ENCODE measurements at regions not wholly inside any gene's neighbourhood (a gene's known extent, or its start where the extent isn't known, plus 50 kb on each side); places are given as distances from the start of the nearest gene placed in this dataset.

- Mint-ChIP-seq H3K27me3 (peaks cover 8% of the 10 kb centered on the region), H3K4me3 (no peak overlapping the region), H3K27ac (no peak overlapping the region), H3K36me3 (ENCODE audit: low read depth) (no peaks in the 10 kb centered on the region), H3K4me1 (ENCODE audit: low read depth) (no peaks in the 10 kb centered on the region), H3K9me3 (no peaks in the 10 kb centered on the region)
- TF ChIP-seq, protein P1, sequence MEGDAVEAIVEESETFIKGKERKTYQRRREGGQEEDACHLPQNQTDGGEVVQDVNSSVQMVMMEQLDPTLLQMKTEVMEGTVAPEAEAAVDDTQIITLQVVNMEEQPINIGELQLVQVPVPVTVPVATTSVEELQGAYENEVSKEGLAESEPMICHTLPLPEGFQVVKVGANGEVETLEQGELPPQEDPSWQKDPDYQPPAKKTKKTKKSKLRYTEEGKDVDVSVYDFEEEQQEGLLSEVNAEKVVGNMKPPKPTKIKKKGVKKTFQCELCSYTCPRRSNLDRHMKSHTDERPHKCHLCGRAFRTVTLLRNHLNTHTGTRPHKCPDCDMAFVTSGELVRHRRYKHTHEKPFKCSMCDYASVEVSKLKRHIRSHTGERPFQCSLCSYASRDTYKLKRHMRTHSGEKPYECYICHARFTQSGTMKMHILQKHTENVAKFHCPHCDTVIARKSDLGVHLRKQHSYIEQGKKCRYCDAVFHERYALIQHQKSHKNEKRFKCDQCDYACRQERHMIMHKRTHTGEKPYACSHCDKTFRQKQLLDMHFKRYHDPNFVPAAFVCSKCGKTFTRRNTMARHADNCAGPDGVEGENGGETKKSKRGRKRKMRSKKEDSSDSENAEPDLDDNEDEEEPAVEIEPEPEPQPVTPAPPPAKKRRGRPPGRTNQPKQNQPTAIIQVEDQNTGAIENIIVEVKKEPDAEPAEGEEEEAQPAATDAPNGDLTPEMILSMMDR (IDR thresholded peaks at IDR 0.05), result no peak
- ChIA-PET CTCF (interaction anchor here (0.9 kb wide), 1 partner anchor 465 kb away, joined by 3 read pairs; no protein-coding TSS in a partner anchor), POLR2A (no interaction called here)
- intact Hi-C loops (cut with micrococcal nuclease), result no loop called here
- no peak for ATAC-seq
- no peak for DNase-seq
Observed at GRCh38 chr2:226358688-226359087, 440.9 kb downstream of the IRS1 start.

GRCh38 chr2:226357816-226358215, 441.8 kb downstream of the IRS1 start:
- intact Hi-C loops (cut with micrococcal nuclease), result no loop called here
- Mint-ChIP-seq H3K27me3 (peaks cover 4% of the 10 kb centered on the region), H3K36me3 (ENCODE audit: low read depth) (no peaks in the 10 kb centered on the region), H3K27ac (no peak overlapping the region), H3K4me3 (no peak overlapping the region), H3K4me1 (ENCODE audit: low read depth) (no peaks in the 10 kb centered on the region), H3K9me3 (no peaks in the 10 kb centered on the region)
- DNase-seq (no peak), ATAC-seq (no peak)
- CTCF ChIA-PET, result no interaction called here
- TF ChIP-seq, protein P1 (IDR thresholded peaks at IDR 0.05), result no peak
- POLR2A ChIA-PET, result no interaction called here

- Mint-ChIP-seq H3K27me3 (peaks cover 2% of the 10 kb centered on the region), H3K9me3 (no peaks in the 10 kb centered on the region), H3K27ac (no peak overlapping the region), H3K36me3 (ENCODE audit: low read depth) (no peaks in the 10 kb centered on the region), H3K4me3 (no peak overlapping the region), H3K4me1 (ENCODE audit: low read depth) (no peaks in the 10 kb centered on the region)
- POLR2A ChIA-PET, result no interaction called here
- ATAC-seq (no peak), DNase-seq (no peak)
- intact Hi-C loops (cut with micrococcal nuclease), result no loop called here
- TF ChIP-seq, protein P1 (IDR thresholded peaks at IDR 0.05), result no peak
- CTCF ChIA-PET, result no interaction called here
Observed at GRCh38 chr2:226355600-226355999, 444.0 kb downstream of the IRS1 start.

DNA sequence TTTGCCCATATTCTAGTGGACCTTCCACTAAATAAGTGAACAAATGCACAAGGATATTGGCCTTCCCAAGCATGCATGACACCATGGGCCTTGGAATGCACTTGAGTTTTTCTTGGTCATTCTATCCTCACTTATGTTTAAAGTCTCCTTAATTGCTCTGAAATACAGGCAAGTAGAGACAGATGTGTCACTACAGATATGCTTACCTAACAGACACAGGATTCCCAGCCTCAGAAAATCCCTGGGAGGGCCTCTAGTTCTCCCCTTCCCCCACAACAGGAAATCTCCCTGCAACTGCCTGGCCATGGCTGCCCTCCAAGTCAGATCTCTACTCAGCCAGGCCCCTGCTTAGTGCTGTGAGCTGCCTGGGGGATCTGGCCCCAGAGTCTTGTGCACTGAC, 445.2 kb downstream of the IRS1 start:
- Mint-ChIP-seq H3K4me1 (ENCODE audit: low read depth) (no peaks in the 10 kb centered on the region), H3K9me3 (no peaks in the 10 kb centered on the region), H3K27me3 (peaks cover 2% of the 10 kb centered on the region), H3K36me3 (ENCODE audit: low read depth) (no peaks in the 10 kb centered on the region), H3K4me3 (no peak overlapping the region), H3K27ac (no peak overlapping the region)
- intact Hi-C loops (cut with micrococcal nuclease), result no loop called here
- DNase-seq (no peak), ATAC-seq (no peak)
- POLR2A ChIA-PET, result no interaction called here
- TF ChIP-seq, protein P1 (IDR thresholded peaks at IDR 0.05), result no peak
- CTCF ChIA-PET, result no interaction called here

- H3K4me1 Mint-ChIP-seq (ENCODE audit: low read depth), result no peaks in the 10 kb centered on the region
- H3K9me3 Mint-ChIP-seq, result no peaks in the 10 kb centered on the region
- H3K27me3 Mint-ChIP-seq, result peaks cover 2% of the 10 kb centered on the region
- ChIA-PET POLR2A (no interaction called here), CTCF (no interaction called here)
- H3K36me3 Mint-ChIP-seq (ENCODE audit: low read depth), result no peaks in the 10 kb centered on the region
- ATAC-seq (no peak), DNase-seq (no peak)
- no peak overlapping the region for H3K4me3 Mint-ChIP-seq
- no peak overlapping the region for H3K27ac Mint-ChIP-seq
- TF ChIP-seq, protein P1 (IDR thresholded peaks at IDR 0.05), result no peak
- intact Hi-C loops (cut with micrococcal nuclease), result no loop called here
Observed at GRCh38 chr2:226352941-226353560, 446.6 kb downstream of the IRS1 start.
